ENCODE measurements at regions not wholly inside any gene's neighbourhood (a gene's known extent, or its start where the extent isn't known, plus 50 kb on each side); places are given as distances from the start of the nearest gene placed in this dataset.

GRCh38 chr2:59806486-59806885 is 747.0 kb downstream of the BCL11A start:
- H3K4me1 ChIP-seq (ENCODE audit: low read length), result peaks cover 4% of the 10 kb centered on the region; the same call in 1 of the 2 replicates
- no peak overlapping the region for H3K4me3 ChIP-seq (ENCODE audit: low read length)
- no peak overlapping the region for H3K27ac ChIP-seq (ENCODE audit: low read length)
- no peaks in the 10 kb centered on the region for H3K36me3 ChIP-seq (replicated peaks; ENCODE audit: low read depth, low read length)
- no peak overlapping the region for H2AFZ ChIP-seq (ENCODE audit: low read depth, low read length)
- no peak overlapping the region for H3K4me2 ChIP-seq (ENCODE audit: low read length)
- no peaks in the 10 kb centered on the region for H3K27me3 ChIP-seq (ENCODE audit: low read depth, low read length)
- TF ChIP-seq EZH2phosphoT487 (IDR thresholded peaks at IDR 0.05; ENCODE audit: low read depth), result no peak
- no peak for TF ChIP-seq CTCF (IDR thresholded peaks at IDR 0.05; ENCODE audit: low read depth, low read length)
- no peak overlapping the region for H3K9ac ChIP-seq (ENCODE audit: low read length)
- H3K9me3 ChIP-seq (ENCODE audit: insufficient read depth, low read length), result no peaks in the 10 kb centered on the region
- H4K20me1 ChIP-seq (ENCODE audit: insufficient read depth, low read length), result no peaks in the 10 kb centered on the region
- H3K79me2 ChIP-seq (ENCODE audit: low read length), result no peaks in the 10 kb centered on the region

- H3K79me2 ChIP-seq (ENCODE audit: low read length), result no peaks in the 10 kb centered on the region
- no peak for TF ChIP-seq EZH2phosphoT487 (IDR thresholded peaks at IDR 0.05; ENCODE audit: low read depth)
- TF ChIP-seq CTCF (IDR thresholded peaks at IDR 0.05; ENCODE audit: low read depth, low read length), result no peak
- H3K4me2 ChIP-seq (ENCODE audit: low read length), result no peak overlapping the region
- H4K20me1 ChIP-seq (ENCODE audit: insufficient read depth, low read length), result no peaks in the 10 kb centered on the region
- no peak overlapping the region for H2AFZ ChIP-seq (ENCODE audit: low read depth, low read length)
- no peak overlapping the region for H3K27ac ChIP-seq (ENCODE audit: low read length)
- H3K4me1 ChIP-seq (ENCODE audit: low read length), result peaks cover 4% of the 10 kb centered on the region; the same call in 1 of the 2 replicates
- H3K27me3 ChIP-seq (ENCODE audit: low read depth, low read length), result no peaks in the 10 kb centered on the region
- H3K36me3 ChIP-seq (replicated peaks; ENCODE audit: low read depth, low read length), result no peaks in the 10 kb centered on the region
- no peak overlapping the region for H3K4me3 ChIP-seq (ENCODE audit: low read length)
- H3K9ac ChIP-seq (ENCODE audit: low read length), result no peak overlapping the region
- H3K9me3 ChIP-seq (ENCODE audit: insufficient read depth, low read length), result no peaks in the 10 kb centered on the region
Measured at GRCh38 chr2:59804732-59805131, 748.7 kb downstream of the BCL11A start.

DNA sequence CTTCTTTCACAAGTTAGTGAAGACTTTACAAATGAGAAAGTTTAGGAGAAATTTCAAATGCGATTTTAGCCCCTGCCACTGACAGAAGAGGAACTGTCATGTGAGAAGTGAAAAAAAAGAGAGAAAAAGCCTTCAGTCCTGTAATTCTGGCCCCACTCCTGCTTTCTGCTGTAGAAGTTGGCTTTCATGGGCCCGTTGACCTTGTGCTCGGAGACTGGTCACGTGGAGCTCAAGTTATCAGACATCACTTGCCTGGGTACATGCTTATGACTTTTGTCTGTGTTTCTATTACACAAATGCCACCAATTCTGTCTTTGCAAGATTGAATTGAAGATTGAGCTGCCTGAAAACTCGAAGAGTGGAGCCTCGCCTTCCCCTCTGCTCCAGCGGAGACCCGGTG is 749.9 kb downstream of the BCL11A start:
- Histone ChIP-seq H3K4me3 (ENCODE audit: low read length) (no peak overlapping the region), H3K9me3 (ENCODE audit: insufficient read depth, low read length) (no peaks in the 10 kb centered on the region), H3K27me3 (ENCODE audit: low read depth, low read length) (no peaks in the 10 kb centered on the region), H3K27ac (ENCODE audit: low read length) (no peak overlapping the region), H3K79me2 (ENCODE audit: low read length) (no peaks in the 10 kb centered on the region), H3K4me2 (ENCODE audit: low read length) (no peak overlapping the region), H2AFZ (ENCODE audit: low read depth, low read length) (no peak overlapping the region), H3K9ac (ENCODE audit: low read length) (no peak overlapping the region), H4K20me1 (ENCODE audit: insufficient read depth, low read length) (no peaks in the 10 kb centered on the region), H3K4me1 (ENCODE audit: low read length) (peaks cover 4% of the 10 kb centered on the region; the same call in 1 of the 2 replicates), H3K36me3 (replicated peaks; ENCODE audit: low read depth, low read length) (no peaks in the 10 kb centered on the region)
- no peak for TF ChIP-seq EZH2phosphoT487 (IDR thresholded peaks at IDR 0.05; ENCODE audit: low read depth)

DNA sequence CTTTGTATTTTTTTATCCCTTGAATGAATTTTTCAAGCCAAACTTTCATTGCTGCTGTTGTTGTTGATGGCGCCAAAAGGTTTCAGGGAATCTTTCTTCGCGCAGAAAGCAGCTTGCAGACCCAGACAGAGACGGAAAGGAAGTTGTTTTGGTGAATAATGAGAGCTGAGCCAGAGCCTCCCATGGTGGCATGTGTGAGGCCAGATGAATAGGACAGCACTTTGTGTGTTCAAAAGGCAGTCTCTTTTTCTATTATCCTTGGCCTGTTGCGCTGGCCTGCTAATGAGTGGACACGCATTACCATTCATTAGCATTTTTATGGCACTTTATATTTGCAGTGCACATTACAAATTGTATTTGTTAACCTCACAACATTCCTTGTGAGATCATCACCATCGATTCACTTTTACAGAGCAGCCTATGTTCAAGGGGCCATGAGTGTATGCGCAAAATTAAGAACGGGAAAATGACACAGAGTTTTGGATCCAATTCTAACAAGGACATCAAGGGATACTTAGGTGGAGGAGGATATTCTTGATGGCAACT is 754.7 kb downstream of the BCL11A start:
- no peaks in the 10 kb centered on the region for H4K20me1 ChIP-seq (ENCODE audit: insufficient read depth, low read length)
- no peak overlapping the region for H3K27ac ChIP-seq (ENCODE audit: low read length)
- no peak overlapping the region for H2AFZ ChIP-seq (ENCODE audit: low read depth, low read length)
- no peaks in the 10 kb centered on the region for H3K79me2 ChIP-seq (ENCODE audit: low read length)
- peaks cover 4% of the 10 kb centered on the region; the same call in 1 of the 2 replicates for H3K4me1 ChIP-seq (ENCODE audit: low read length)
- H3K27me3 ChIP-seq (ENCODE audit: low read depth, low read length), result no peaks in the 10 kb centered on the region
- H3K9ac ChIP-seq (ENCODE audit: low read length), result no peak overlapping the region
- H3K4me3 ChIP-seq (ENCODE audit: low read length), result no peak overlapping the region
- H3K36me3 ChIP-seq (replicated peaks; ENCODE audit: low read depth, low read length), result no peaks in the 10 kb centered on the region
- H3K4me2 ChIP-seq (ENCODE audit: low read length), result no peak overlapping the region
- TF ChIP-seq CTCF (IDR thresholded peaks at IDR 0.05; ENCODE audit: low read depth, low read length), result no peak
- TF ChIP-seq EZH2phosphoT487 (IDR thresholded peaks at IDR 0.05; ENCODE audit: low read depth), result no peak
- H3K9me3 ChIP-seq (ENCODE audit: insufficient read depth, low read length), result no peaks in the 10 kb centered on the region

Measured in OCI-LY3 (cell line).